ENCODE measurements at regions not wholly inside any gene's neighbourhood (a gene's known extent, or its start where the extent isn't known, plus 50 kb on each side); places are given as distances from the start of the nearest gene placed in this dataset.
A peak's percentile ranks its signal among the peaks of the same experiment; 100 is the strongest.

- DNase-seq (ENCODE audit: low read depth, low spot score): no peak
- Histone ChIP-seq H3K27me3 (ENCODE audit: control insufficient read depth, insufficient read depth, low read length) (peaks cover 2% of the 10 kb centered on the region), H3K4me3 (ENCODE audit: low read depth, low read length) (no peak overlapping the region), H3K9me3 (ENCODE audit: control insufficient read depth, insufficient read depth, low read length) (no peaks in the 10 kb centered on the region), H3K27ac (ENCODE audit: low read depth, low read length) (no peak overlapping the region)
- CTCF ChIA-PET: interaction anchor here (1.4 to 1.7 kb wide), 2 partner anchors 504 to 1015 kb away, joined by 4 to 6 read pairs; no protein-coding TSS in a partner anchor
- POLR2A ChIA-PET: no interaction called here
- TF ChIP-seq CTCF (IDR thresholded peaks at IDR 0.05; ENCODE audit: low read depth, low read length): no peak
Measured at GRCh38 chr2:177141866-177142265, 70.7 kb upstream of the HNRNPA3 start.

GRCh38 chr2:177143444-177143843, 69.2 kb upstream of the HNRNPA3 start:
- H3K27me3 ChIP-seq (ENCODE audit: control insufficient read depth, insufficient read depth, low read length): peaks cover 7% of the 10 kb centered on the region
- no peak for DNase-seq (ENCODE audit: low read depth, low spot score)
- H3K4me3 ChIP-seq (ENCODE audit: low read depth, low read length): no peak overlapping the region
- TF ChIP-seq CTCF (IDR thresholded peaks at IDR 0.05; ENCODE audit: low read depth, low read length): no peak
- no peaks in the 10 kb centered on the region for H3K9me3 ChIP-seq (ENCODE audit: control insufficient read depth, insufficient read depth, low read length)
- CTCF ChIA-PET: interaction anchor here (0.6 to 1.7 kb wide), 11 partner anchors 20 to 1032 kb away, joined by 3 to 21 read pairs (median 4); no protein-coding TSS in a partner anchor
- POLR2A ChIA-PET: no interaction called here
- no peak overlapping the region for H3K27ac ChIP-seq (ENCODE audit: low read depth, low read length)

GRCh38 chr2:177147093-177147694, 65.4 kb upstream of the HNRNPA3 start:
- peak; percentile 63 for TF ChIP-seq CTCF (IDR thresholded peaks at IDR 0.05; ENCODE audit: low read depth, low read length)
- Histone ChIP-seq H3K4me3 (ENCODE audit: low read depth, low read length) (no peak overlapping the region), H3K27me3 (ENCODE audit: control insufficient read depth, insufficient read depth, low read length) (peaks cover 16% of the 10 kb centered on the region), H3K9me3 (ENCODE audit: control insufficient read depth, insufficient read depth, low read length) (no peaks in the 10 kb centered on the region), H3K27ac (ENCODE audit: low read depth, low read length) (no peak overlapping the region)
- POLR2A ChIA-PET: no interaction called here
- DNase-seq (ENCODE audit: low read depth, low spot score): no peak
- CTCF ChIA-PET: interaction anchor here (0.5 to 6.3 kb wide), 14 partner anchors 10 to 1020 kb away, joined by 3 to 104 read pairs (median 6); no protein-coding TSS in a partner anchor

- no peak overlapping the region for H3K27ac ChIP-seq (ENCODE audit: low read depth, low read length)
- CTCF ChIA-PET: interaction anchor here (0.5 to 6.3 kb wide), 38 partner anchors 8 to 1809 kb away, joined by 3 to 104 read pairs (median 4); partner anchors contain the start of gene NFE2L2
- peak overlapping the region; percentile 14; the same call in 1 of the 2 replicates for H3K4me3 ChIP-seq (ENCODE audit: low read depth, low read length)
- no peak for TF ChIP-seq CTCF (IDR thresholded peaks at IDR 0.05; ENCODE audit: low read depth, low read length)
- H3K9me3 ChIP-seq (ENCODE audit: control insufficient read depth, insufficient read depth, low read length): no peaks in the 10 kb centered on the region
- peaks cover 16% of the 10 kb centered on the region for H3K27me3 ChIP-seq (ENCODE audit: control insufficient read depth, insufficient read depth, low read length)
- POLR2A ChIA-PET: no interaction called here
- DNase-seq (ENCODE audit: low read depth, low spot score): no peak
Measured at GRCh38 chr2:177147834-177148445, 64.7 kb upstream of the HNRNPA3 start.

Data from AG04450 (cell line).